GM08714 (cell line): ENCODE measurements at regions not wholly inside any gene's neighbourhood (a gene's known extent, or its start where the extent isn't known, plus 50 kb on each side); places are given as distances from the start of the nearest gene placed in this dataset.

Experiments
- H3K4me3 ChIP-seq: fragments of 200-500 bp; sonication (Bioruptor generic); 2 replicates; pipeline ENCODE4 v1.5.1; 2014; ENCODE audit warnings: mild to moderate bottlenecking, low read length, inconsistent platforms
- ZNF274 ChIP-seq: IDR thresholded peaks from 2 replicates; pipeline ENCODE4 v1.6.1; 2012; ENCODE audit warnings: mild to moderate bottlenecking, low read depth, low read length

DNA sequence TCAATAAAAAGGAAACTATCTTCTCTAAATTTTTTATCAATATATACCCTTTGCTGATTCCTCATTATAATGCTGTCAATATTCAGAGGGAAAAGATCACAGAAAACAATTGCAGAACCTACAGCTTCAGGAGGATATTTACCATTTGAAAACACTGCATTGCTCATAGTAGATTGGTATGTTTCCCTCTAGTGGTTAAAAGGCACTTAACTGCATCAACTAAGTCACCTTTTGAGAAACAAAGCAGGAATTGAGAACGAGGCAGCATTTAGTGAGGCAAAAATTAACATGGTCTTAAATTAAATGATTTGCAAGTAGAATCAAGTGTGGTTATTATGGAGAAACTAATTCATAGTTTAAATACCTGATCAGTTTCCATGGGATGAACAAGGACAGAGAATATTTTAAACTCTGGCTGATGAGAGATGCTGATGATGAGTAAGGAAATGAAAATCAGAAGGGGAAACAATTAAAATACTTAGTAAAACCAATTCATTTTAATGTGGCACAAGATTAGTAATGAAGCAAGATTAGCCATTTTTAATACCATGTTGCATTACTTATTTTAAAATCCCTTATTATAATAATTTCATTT is 642.1 kb downstream of the EPHA7 start:
- H3K4me3 ChIP-seq: no peak overlapping the region
- no peak for TF ChIP-seq ZNF274

DNA sequence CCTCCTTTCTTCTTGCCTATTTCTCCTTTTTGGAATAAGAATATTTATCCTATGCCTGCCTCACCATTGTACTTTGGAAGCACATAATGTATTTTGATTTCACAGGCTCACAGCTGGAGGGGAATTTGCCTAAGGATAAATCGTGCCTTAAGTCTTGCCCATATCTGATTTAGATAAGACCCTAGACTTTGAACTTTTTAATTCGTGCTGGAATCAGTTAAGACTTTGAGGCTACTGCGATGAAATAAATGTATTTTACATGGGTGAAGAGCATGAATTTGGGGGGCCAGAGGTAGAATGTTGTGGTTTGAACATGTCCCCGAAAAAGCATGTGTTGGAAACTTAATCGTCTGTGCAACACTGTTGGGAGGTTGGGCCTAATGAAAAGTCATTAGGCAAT is 648.8 kb downstream of the EPHA7 start:
- no peak overlapping the region for H3K4me3 ChIP-seq
- TF ChIP-seq ZNF274: no peak

DNA sequence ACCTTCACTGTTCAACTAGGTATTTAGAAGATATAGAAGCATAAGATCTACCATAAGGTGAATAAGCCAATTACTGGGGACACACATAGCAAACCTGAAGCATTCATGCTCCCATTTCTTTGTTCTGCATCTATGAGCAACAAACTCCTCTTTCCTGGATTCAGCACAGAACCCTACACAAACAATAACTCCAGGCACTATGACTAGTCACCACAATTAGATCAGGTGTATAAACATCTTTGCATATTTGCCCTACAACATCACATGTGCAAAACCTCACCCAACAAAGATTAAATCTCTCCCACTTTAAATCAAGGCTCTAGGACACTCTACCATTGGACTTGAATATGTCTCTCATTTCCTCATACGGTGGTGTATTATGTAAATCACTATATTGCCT is 652.3 kb downstream of the EPHA7 start:
- no peak for TF ChIP-seq ZNF274
- H3K4me3 ChIP-seq: no peak overlapping the region

DNA sequence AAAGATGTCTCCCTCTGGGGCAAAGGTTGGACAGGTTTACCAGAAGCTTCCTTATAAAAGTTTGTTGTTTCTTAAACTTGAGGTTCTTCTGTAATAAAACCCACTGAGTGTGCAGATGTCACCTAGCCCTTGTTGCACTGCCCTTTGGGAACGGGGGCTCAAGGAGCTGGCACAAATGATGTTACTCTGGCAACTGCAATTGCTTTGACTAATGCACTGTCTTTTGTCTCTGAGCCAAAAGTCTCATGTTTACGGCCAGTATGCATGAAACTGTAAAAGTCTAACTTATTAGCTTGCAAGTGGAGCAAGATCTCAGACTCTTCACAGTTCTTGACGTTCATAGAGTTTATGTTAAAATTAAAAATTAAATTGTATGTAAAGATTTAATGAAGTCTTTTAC is 655.7 kb downstream of the EPHA7 start:
- TF ChIP-seq ZNF274: no peak
- H3K4me3 ChIP-seq: no peak overlapping the region

DNA sequence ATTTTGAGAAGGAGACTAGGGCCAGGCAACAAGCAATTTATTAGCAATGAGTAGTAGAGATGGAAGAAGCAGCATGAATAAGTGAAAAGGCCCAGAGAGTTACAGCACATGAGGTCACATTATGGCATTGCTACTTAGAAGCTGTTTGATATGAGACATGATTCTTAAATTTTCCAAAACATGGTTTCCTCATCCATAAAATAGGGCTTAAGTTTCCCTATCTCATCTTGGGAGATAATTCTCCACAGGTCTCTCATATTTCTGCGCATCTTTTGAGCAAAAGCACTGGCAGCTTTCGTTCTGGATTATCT is 656.1 kb downstream of the EPHA7 start:
- H3K4me3 ChIP-seq: no peak overlapping the region
- no peak for TF ChIP-seq ZNF274

DNA sequence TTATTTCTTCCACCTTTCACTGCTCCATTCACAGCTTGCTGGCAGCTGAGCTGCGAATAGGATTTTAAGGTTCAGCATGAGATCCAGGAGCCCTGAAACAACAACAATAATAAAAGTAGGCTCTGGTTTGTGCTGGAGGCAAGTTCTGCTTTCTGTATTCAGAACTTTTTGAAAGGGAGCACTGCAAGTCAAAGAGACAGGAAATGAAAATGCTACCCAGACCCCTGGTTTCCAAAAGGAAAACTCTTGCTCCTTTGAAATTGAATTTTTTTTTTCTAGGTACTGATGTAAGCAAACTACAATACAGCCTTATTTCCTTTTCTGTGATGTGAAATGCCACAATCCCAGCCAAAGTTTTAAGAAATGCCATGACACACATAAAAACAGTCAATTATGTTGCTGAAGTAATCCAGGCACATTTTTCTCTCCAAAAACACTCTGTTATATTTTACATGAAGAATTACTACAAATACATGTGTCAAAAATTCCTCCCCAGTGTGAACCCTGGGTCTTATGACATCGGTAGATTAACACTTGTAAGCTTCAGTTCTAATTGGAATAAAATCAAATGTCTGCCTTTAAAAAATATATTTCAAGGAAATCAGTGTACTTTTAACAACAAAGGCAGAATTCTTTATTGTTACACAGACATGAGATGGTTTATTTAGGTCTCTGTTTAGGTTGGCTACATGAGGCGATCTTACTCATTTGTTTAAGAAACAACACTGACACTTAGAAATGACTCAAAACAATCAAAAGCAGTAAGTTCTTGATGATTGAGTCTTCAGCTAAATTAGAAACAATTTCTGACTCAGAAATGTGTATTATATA is 656.7 kb downstream of the EPHA7 start:
- no peak for TF ChIP-seq ZNF274
- no peak overlapping the region for H3K4me3 ChIP-seq

DNA sequence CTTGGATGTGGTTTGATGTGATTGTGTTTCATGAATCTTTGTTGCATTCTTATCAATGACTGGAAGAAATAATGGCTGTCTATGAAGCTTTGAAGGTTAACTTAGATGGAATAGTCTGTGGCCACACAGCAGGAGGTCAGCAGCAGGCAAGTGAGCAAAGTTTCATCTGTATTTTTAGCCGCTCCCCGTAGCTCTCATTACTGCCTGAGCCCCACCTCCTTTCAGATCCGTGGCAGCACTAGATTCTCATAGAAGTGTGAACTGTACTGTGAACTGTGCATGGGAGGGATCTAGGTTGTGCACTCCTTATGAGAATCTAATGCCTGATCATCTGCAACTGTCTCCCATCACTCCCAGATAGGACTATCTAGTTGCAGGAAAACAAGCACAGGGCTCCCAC is 660.2 kb downstream of the EPHA7 start:
- H3K4me3 ChIP-seq: no peak overlapping the region
- no peak for TF ChIP-seq ZNF274

DNA sequence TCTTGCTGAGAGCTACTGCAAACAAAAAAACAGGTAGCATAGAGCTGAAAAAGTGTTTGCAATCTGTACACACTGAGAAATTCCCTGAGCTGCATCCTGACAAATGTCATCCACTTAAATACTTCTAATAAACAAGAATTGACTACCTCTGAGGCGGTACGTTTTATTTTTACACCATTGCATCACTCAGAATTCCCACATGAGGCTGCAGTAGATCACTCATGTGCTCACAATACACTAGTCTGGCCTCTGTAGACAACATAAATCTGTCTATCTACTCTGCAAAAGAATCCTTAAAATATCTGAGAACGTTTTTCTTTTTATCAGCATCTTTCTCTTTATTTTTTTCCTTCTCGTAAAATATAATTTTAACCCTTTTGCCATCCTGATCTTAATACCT is 661.4 kb downstream of the EPHA7 start:
- no peak overlapping the region for H3K4me3 ChIP-seq
- TF ChIP-seq ZNF274: no peak

DNA sequence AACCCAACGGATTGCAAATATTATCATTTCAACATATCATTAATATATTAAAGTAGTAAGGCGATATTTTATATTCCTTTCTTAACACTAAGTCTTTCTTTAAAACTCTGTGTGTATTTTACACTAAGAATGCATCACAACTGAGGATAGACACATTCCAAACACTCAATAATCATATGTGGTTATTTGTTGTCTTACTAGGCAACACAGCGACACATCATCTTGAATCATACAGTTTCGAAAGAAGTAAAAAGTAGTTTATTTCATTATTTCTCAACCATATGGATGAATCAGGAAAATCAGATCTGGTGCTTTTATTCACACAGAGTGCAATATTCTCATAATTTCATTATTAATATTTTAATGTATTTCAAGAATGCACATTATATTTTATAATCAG is 662.4 kb downstream of the EPHA7 start:
- H3K4me3 ChIP-seq: no peak overlapping the region
- TF ChIP-seq ZNF274: no peak

DNA sequence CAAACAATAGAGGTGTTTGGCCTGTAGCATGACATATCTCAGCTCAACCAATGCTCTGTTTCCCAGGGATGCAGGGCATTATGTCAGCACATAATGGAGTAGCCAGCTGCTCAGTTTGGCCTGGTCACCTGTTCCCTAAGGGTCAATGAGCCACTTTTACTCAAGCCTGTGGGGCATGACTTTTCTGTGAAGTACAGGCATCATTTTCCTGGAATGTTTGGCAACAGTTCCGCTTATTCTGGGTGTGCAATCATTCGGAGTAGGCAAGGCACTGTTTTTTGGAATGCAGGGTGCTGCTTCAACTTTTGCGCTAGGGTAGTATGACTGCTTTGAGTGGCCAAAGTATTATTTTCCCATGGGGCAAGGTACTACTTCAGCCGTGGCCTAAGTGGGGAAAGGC is 665.4 kb downstream of the EPHA7 start:
- no peak overlapping the region for H3K4me3 ChIP-seq
- TF ChIP-seq ZNF274: no peak

DNA sequence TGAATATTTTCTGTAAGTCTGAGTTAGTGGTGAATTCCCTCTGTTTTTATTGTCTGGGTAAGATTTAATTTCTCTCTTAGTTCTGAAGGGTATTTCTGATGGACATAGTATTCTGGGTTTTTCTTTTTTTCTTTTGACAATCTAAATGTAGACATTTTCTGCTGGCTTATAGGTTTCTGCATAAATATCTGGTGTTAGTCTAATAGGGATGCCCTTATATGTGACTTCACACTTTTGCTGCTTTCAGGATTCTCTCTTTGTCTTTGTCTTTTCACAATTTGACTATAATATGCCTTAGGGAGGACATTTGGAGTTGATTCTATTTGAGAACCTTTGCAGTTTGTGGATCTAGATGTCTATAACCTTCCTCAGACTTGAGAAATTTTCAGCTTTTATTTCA is 667.2 kb downstream of the EPHA7 start:
- no peak overlapping the region for H3K4me3 ChIP-seq
- TF ChIP-seq ZNF274: no peak

DNA sequence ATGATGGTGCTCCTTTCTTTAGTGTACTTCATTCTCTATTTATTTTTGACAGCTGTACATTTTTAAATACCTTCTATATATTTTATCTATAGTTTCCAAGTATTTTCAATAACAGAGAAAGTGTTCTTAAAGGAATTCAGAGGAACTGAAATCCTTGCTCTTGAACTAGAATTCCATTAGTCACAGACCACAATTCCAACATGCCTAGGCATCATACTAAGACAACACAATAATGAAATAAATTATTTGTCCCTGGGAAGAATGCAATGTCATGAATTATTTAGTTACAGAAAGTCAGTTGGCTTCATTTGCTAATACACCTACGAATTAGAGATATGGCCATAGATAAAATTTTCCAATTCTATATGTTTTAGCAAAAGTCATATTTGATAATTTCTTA is 671.2 kb downstream of the EPHA7 start:
- no peak for TF ChIP-seq ZNF274
- H3K4me3 ChIP-seq: no peak overlapping the region

DNA sequence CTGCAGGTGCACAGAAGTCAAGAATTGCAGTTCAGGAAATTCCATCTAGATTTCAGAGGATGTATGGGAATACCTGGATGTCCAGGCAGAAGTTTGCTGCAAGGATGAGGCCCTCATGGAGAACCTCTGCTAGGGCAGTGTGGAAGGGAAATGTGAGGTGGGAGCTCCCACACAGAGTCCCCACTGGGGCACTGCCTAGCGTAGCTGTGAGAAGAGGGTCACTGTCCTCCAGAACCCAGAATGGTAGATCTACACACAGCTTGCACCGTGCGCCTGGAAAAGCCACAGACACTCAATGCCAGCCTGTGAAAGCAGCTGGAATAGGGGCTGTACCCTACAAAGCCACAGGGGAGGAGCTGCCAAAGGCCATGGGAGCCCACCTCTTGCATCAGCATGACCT is 681.4 kb downstream of the EPHA7 start:
- TF ChIP-seq ZNF274: no peak

DNA sequence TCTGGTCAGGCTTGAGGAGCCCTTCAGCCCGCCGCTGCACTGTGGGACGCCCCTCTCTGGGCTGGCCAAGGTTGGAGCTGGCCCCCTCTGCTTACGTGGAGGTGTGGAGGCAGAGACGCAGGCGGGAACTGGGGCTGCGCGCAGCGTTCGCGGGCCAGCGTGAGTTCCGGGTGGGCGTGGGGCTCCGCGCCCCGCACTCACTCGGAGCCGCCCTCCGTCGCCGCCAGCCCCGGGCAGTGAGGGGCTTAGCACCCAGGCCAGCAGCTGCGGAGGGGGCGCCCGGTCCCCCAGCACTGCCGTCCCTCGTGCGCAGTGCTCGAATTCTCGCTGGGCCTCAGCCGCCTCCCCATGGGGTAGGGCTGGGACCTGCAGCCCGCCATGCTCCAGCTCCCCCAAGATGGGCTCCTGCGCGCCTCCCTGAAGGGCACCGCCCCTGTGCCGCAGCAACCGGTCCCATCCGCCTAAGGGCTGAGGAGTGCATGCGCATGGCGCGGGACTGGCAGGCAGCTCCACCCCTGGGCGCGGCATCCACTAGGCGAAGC is 695.9 kb downstream of the EPHA7 start:
- no peak overlapping the region for H3K4me3 ChIP-seq
- no peak for TF ChIP-seq ZNF274

More for the DNA sequence above, 681.4 kb downstream of the EPHA7 start:
- no peak overlapping the region for H3K4me3 ChIP-seq

DNA sequence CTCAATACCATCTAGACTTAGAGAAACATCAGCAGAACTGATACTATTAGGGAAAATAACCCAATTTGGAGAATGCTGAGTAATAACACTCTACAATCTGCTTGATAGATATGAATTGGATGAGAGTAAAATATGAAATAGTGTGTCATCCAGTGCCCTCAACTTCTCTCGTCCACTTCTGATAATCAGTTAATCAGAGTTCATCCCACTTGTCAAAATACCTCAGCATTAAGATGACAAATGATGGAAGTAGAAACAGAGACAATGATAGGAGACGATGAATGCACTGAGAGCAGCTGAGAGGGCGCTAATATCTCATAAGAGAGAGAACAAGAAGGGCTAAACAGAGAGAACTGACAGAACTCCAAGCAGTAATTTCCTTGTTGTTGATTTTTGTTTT is 699.6 kb downstream of the EPHA7 start:
- TF ChIP-seq ZNF274: no peak

More for the DNA sequence above, 699.6 kb downstream of the EPHA7 start:
- H3K4me3 ChIP-seq: no peak overlapping the region
